GM10248 (cell line): ENCODE measurements at regions not wholly inside any gene's neighbourhood (a gene's known extent, or its start where the extent isn't known, plus 50 kb on each side); places are given as distances from the start of the nearest gene placed in this dataset.

Source experiments
- CTCF ChIA-PET: fragments of 300-600 bp; sonication (Branson Sonifier 250); formaldehyde crosslinking; extraction: SDS; loops from one replicate; lab custom pipeline; 2021; ENCODE audit warnings: antibody characterized with exemption; lab: Yijun Ruan, JAX
- POLR2A ChIA-PET: fragments of 350-650 bp; sonication (Branson Sonifier 250); formaldehyde crosslinking; extraction: SDS; loops from one replicate; lab custom pipeline; 2020; ENCODE audit warnings: antibody characterized with exemption; lab: Yijun Ruan, JAX
- DNase-seq: peaks from one replicate; pipeline ENCODE4 v3.0.0; 2012; ENCODE audit errors: extremely low spot score
- TF ChIP-seq, protein P1 (sequence below): IDR thresholded peaks from 2 replicates; pipeline ENCODE4 v1.5.1; 2012; ENCODE audit warnings: mild to moderate bottlenecking, low read depth; ENCODE audit errors: extremely low read depth, missing control alignments, control extremely low read depth

DNA sequence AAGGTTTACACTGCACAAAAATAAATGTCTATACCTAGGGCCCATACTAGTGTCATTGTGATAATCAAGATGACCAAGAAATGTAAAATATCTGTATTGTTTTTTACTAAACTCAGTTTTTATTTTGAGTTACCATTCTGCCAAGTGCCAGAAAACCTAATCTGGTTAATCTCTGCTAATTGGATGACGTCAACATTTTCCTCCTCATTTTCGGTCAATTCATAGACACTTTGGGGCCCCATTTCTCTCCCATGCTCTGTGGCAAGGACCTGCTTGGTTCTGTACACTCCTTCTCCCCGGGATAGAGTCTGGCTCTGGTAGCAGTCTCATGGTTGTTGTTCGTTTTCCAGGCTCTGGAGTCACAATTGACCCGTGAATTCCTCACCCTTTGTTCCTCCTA, 186.5 kb upstream of the TCF4 start:
- ChIA-PET POLR2A (no interaction called here), CTCF (interaction anchor here (2.0 kb wide), 1 partner anchor 11 kb away, joined by 5 read pairs; no protein-coding TSS in a partner anchor)
- TF ChIP-seq, protein P1, sequence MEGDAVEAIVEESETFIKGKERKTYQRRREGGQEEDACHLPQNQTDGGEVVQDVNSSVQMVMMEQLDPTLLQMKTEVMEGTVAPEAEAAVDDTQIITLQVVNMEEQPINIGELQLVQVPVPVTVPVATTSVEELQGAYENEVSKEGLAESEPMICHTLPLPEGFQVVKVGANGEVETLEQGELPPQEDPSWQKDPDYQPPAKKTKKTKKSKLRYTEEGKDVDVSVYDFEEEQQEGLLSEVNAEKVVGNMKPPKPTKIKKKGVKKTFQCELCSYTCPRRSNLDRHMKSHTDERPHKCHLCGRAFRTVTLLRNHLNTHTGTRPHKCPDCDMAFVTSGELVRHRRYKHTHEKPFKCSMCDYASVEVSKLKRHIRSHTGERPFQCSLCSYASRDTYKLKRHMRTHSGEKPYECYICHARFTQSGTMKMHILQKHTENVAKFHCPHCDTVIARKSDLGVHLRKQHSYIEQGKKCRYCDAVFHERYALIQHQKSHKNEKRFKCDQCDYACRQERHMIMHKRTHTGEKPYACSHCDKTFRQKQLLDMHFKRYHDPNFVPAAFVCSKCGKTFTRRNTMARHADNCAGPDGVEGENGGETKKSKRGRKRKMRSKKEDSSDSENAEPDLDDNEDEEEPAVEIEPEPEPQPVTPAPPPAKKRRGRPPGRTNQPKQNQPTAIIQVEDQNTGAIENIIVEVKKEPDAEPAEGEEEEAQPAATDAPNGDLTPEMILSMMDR: no peak
- DNase-seq: no peak

DNA sequence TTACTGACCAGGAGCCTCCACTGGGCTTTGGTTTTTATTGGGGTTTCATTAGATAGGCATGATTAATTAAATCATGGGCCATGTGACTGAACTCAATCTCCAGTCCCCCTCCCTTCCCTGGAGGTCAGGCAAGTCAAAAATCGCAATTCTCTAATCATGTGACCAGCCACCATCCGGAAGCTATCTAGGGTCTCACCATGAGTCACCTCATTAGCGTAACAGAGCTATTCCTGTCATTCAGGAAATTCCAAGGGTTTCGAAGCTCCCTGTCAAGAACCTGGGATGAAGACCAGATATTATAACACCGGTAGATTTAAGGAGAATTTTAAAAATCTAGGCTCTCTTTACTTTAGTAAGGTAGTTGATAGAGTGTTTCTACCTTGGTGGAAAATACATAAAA, 180.3 kb upstream of the TCF4 start:
- POLR2A ChIA-PET: no interaction called here
- CTCF ChIA-PET: no interaction called here
- TF ChIP-seq, protein P1: no peak
- no peak for DNase-seq

DNA sequence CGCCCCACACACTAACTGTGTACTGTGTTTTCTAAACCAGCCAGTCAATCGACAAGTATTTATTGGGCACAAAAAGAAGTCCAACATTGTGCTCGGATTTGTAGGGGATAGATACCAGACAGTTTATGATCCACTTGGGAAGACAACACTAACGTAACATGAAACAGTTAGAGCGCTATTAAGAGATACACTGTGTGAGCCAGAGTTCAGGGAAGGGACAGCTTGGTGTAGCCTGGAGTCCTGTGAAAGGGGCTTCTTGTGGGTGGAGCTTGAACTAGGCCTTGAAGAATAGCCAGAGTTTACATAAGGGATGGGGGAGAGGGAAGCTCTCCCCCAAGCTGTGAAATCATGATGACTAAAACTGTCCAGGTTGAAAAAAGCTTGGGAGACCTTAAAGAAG, 176.4 kb upstream of the TCF4 start:
- TF ChIP-seq, protein P1: no peak
- no peak for DNase-seq
- ChIA-PET CTCF (interaction anchor here (0.8 kb wide), 1 partner anchor 19 kb away, joined by 3 read pairs; no protein-coding TSS in a partner anchor), POLR2A (no interaction called here)

DNA sequence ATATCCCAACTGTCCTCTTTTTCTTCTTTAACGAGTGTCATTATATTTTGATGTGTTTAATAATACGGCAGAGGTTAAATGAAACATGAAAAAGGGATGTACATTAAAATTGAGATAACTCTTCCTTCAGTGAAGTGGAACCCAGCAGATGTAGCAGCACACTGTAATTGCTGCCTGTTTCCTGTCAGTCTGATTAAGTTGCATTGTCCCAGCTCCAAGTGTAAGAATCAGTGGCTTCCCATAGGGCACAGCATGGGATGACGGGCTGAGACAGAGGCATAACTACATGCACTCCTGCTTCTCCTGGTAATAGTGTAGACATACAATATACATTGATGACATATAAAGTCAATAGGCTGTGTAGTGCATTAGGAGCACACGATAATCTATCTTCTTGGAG, 175.8 kb upstream of the TCF4 start:
- POLR2A ChIA-PET: no interaction called here
- TF ChIP-seq, protein P1: no peak
- CTCF ChIA-PET: interaction anchor here (1.1 kb wide), 1 partner anchor 10 kb away, joined by 5 read pairs; no protein-coding TSS in a partner anchor
- no peak for DNase-seq

DNA sequence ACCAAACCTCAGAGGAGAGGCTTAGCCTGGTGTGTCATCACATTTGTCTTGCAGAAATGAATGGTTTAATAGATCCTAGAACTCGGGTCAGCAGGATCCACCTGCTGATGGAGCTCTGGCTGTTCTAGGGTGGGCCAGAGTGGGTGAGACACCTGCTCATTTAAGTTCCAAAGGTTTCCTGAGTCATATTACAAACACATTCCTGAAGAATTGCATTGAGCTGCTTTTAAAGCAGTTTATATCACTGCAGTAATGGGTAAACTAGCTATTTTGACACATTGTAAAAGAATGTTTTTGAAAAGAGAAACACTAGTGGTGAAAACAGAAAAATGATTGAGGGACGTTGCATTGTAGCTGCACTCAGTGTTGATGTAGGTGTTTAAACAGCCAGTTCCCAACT, 175.3 kb upstream of the TCF4 start:
- POLR2A ChIA-PET: no interaction called here
- DNase-seq: no peak
- CTCF ChIA-PET: interaction anchor here (1.1 kb wide), 1 partner anchor 10 kb away, joined by 5 read pairs; no protein-coding TSS in a partner anchor
- TF ChIP-seq, protein P1: no peak

DNA sequence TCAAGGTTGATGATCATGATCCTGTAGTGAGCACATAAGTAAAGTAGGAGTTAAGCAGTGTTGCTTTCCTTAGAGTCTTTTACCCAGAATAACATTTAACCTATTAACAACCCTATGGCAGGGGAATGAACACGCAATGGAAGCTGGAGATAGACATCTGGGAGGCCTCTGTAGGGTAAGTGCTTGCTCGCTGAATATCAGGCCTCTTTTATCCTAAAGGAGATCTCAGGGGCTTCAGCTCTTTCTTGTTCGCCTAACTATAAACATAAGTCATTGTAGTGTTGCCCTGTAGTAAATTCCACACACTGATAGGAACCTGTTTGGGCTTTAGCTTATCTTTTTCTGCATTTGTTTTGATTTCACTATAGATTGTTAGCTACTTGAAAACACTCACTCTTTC, 174.4 kb upstream of the TCF4 start:
- POLR2A ChIA-PET: no interaction called here
- no peak for DNase-seq
- CTCF ChIA-PET: no interaction called here
- TF ChIP-seq, protein P1: no peak
